Mammary epithelial cell (primary cell): ENCODE measurements at regions not wholly inside any gene's neighbourhood (a gene's known extent, or its start where the extent isn't known, plus 50 kb on each side); places are given as distances from the start of the nearest gene placed in this dataset.

Experiments used
- EZH2 ChIP-seq: IDR thresholded peaks from 2 replicates; pipeline ENCODE4 v1.6.1; 2012; ENCODE audit warnings: low read length, inconsistent platforms, borderline replicate concordance
- TF ChIP-seq, protein P1 (sequence below), 2 donors: IDR thresholded peaks in 1 of 2; conservative IDR thresholded peaks in 1 of 2; 2 replicates each; pipeline ENCODE4 v1.5.1; 2011 to 2012; ENCODE audit warnings: inconsistent platforms in 2 of 2, low read length in 2 of 2, mild to moderate bottlenecking in 2 of 2, control low read depth in 1 of 2, low read depth in 1 of 2; ENCODE audit not compliant: insufficient read depth in 1 of 2; ENCODE audit errors: extremely low read depth in 1 of 2

DNA sequence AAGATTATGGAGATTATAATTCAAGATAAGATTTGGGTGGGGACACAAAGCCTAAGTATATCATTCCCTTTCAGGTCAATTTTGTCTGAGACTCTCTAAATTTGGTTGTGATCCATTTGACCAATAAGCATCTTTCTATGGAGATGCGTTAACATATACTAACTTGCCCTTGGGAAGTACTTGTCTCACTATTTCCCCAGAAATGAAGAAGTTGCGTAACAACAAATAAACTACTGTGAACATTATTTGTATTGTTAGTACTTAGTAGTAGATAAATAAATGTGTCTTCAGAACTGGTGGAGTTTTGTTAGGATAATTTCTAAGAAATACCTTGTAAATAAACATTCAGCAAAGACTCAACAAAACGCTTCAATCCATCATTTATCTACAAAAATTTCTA is 127.3 kb upstream of the LYZL2 start:
- TF ChIP-seq, protein P1, sequence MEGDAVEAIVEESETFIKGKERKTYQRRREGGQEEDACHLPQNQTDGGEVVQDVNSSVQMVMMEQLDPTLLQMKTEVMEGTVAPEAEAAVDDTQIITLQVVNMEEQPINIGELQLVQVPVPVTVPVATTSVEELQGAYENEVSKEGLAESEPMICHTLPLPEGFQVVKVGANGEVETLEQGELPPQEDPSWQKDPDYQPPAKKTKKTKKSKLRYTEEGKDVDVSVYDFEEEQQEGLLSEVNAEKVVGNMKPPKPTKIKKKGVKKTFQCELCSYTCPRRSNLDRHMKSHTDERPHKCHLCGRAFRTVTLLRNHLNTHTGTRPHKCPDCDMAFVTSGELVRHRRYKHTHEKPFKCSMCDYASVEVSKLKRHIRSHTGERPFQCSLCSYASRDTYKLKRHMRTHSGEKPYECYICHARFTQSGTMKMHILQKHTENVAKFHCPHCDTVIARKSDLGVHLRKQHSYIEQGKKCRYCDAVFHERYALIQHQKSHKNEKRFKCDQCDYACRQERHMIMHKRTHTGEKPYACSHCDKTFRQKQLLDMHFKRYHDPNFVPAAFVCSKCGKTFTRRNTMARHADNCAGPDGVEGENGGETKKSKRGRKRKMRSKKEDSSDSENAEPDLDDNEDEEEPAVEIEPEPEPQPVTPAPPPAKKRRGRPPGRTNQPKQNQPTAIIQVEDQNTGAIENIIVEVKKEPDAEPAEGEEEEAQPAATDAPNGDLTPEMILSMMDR (conservative IDR thresholded peaks at IDR 0.05 in 1 of 2, IDR thresholded peaks at IDR 0.05 in 1 of 2; ENCODE audit: extremely low read depth in 1 of 2, insufficient read depth in 1 of 2, low read depth in 1 of 2, low read length in 2 of 2) = no peak
- TF ChIP-seq EZH2 = no peak
